Neural crest cell (in vitro differentiated cells): ENCODE measurements at regions not wholly inside any gene's neighbourhood (a gene's known extent, or its start where the extent isn't known, plus 50 kb on each side); places are given as distances from the start of the nearest gene placed in this dataset.

ENCODE experiments used
- DNase-seq: peaks from one replicate; pipeline ENCODE4 v3.0.0; 2021; ENCODE audit warnings: low read depth, mixed read lengths, low spot score
- H3K27ac Mint-ChIP-seq: one replicate; pipeline ENCODE4 v1.8.0; 2021; ENCODE audit warnings: mild to moderate bottlenecking, mixed read lengths; ENCODE audit not compliant: unreplicated experiment
- H3K27me3 Mint-ChIP-seq: 2 replicates; pipeline ENCODE4 v1.8.0; 2021; ENCODE audit warnings: low read depth, mild to moderate bottlenecking, mixed read lengths
- H3K36me3 Mint-ChIP-seq: 2 replicates; pipeline ENCODE4 v1.8.0; 2021; ENCODE audit warnings: low read depth, mild to moderate bottlenecking, mixed read lengths
- H3K4me1 Mint-ChIP-seq: 2 replicates; pipeline ENCODE4 v1.8.0; 2021; ENCODE audit warnings: mixed read lengths
- H3K4me3 Mint-ChIP-seq: one replicate; pipeline ENCODE4 v1.8.0; 2021; ENCODE audit warnings: mild to moderate bottlenecking, mixed read lengths
- H3K9me3 Mint-ChIP-seq: 2 replicates; pipeline ENCODE4 v1.8.0; 2021; ENCODE audit warnings: mixed read lengths
- CTCF ChIP-seq: fragments of 200-600 bp; sonication (generic); conservative IDR thresholded peaks from 2 replicates; pipeline ENCODE4 v1.5.0; 2021; ENCODE audit warnings: antibody characterized with exemption, mild to moderate bottlenecking

- H3K4me3 Mint-ChIP-seq = no peak overlapping the region
- no peaks in the 10 kb centered on the region for H3K36me3 Mint-ChIP-seq
- H3K9me3 Mint-ChIP-seq = no peaks in the 10 kb centered on the region
- no peaks in the 10 kb centered on the region for H3K4me1 Mint-ChIP-seq
- no peak overlapping the region for H3K27ac Mint-ChIP-seq
- DNase-seq = no peak
- no peaks in the 10 kb centered on the region for H3K27me3 Mint-ChIP-seq
- no peak for TF ChIP-seq CTCF
These were observed 1666.7 kb downstream of the EFNB2 start for GRCh38 chr13:104868806-104869205.

- no peak for TF ChIP-seq CTCF
- no peaks in the 10 kb centered on the region for H3K36me3 Mint-ChIP-seq
- no peak overlapping the region for H3K27ac Mint-ChIP-seq
- H3K9me3 Mint-ChIP-seq = peaks cover 4% of the 10 kb centered on the region
- H3K27me3 Mint-ChIP-seq = no peaks in the 10 kb centered on the region
- H3K4me3 Mint-ChIP-seq = no peak overlapping the region
- no peaks in the 10 kb centered on the region for H3K4me1 Mint-ChIP-seq
- no peak for DNase-seq
These were observed 1679.9 kb downstream of the EFNB2 start for GRCh38 chr13:104855581-104855980.

- Mint-ChIP-seq H3K27ac (no peak overlapping the region), H3K9me3 (no peaks in the 10 kb centered on the region), H3K36me3 (no peaks in the 10 kb centered on the region), H3K4me3 (no peak overlapping the region), H3K27me3 (no peaks in the 10 kb centered on the region), H3K4me1 (no peaks in the 10 kb centered on the region)
- no peak for TF ChIP-seq CTCF
- no peak for DNase-seq
These were observed 1680.8 kb downstream of the EFNB2 start for GRCh38 chr13:104854698-104855097.

GRCh38 chr13:104854007-104854406, 1681.5 kb downstream of the EFNB2 start:
- no peaks in the 10 kb centered on the region for H3K27me3 Mint-ChIP-seq
- no peak for DNase-seq
- H3K9me3 Mint-ChIP-seq = no peaks in the 10 kb centered on the region
- H3K36me3 Mint-ChIP-seq = no peaks in the 10 kb centered on the region
- no peaks in the 10 kb centered on the region for H3K4me1 Mint-ChIP-seq
- no peak for TF ChIP-seq CTCF
- H3K4me3 Mint-ChIP-seq = no peak overlapping the region
- no peak overlapping the region for H3K27ac Mint-ChIP-seq

- H3K9me3 Mint-ChIP-seq = no peaks in the 10 kb centered on the region
- H3K36me3 Mint-ChIP-seq = no peaks in the 10 kb centered on the region
- H3K4me3 Mint-ChIP-seq = no peak overlapping the region
- no peak overlapping the region for H3K27ac Mint-ChIP-seq
- H3K27me3 Mint-ChIP-seq = no peaks in the 10 kb centered on the region
- DNase-seq = no peak
- no peak for TF ChIP-seq CTCF
- no peaks in the 10 kb centered on the region for H3K4me1 Mint-ChIP-seq
These were observed 1687.5 kb downstream of the EFNB2 start for GRCh38 chr13:104847922-104848321.

GRCh38 chr13:104843401-104843800, 1692.1 kb downstream of the EFNB2 start:
- no peak overlapping the region for H3K27ac Mint-ChIP-seq
- no peak overlapping the region for H3K4me3 Mint-ChIP-seq
- no peaks in the 10 kb centered on the region for H3K4me1 Mint-ChIP-seq
- no peaks in the 10 kb centered on the region for H3K36me3 Mint-ChIP-seq
- no peak for TF ChIP-seq CTCF
- no peaks in the 10 kb centered on the region for H3K27me3 Mint-ChIP-seq
- no peak for DNase-seq
- H3K9me3 Mint-ChIP-seq = no peaks in the 10 kb centered on the region
